ENCODE measurements at regions not wholly inside any gene's neighbourhood (a gene's known extent, or its start where the extent isn't known, plus 50 kb on each side); places are given as distances from the start of the nearest gene placed in this dataset.

DNA sequence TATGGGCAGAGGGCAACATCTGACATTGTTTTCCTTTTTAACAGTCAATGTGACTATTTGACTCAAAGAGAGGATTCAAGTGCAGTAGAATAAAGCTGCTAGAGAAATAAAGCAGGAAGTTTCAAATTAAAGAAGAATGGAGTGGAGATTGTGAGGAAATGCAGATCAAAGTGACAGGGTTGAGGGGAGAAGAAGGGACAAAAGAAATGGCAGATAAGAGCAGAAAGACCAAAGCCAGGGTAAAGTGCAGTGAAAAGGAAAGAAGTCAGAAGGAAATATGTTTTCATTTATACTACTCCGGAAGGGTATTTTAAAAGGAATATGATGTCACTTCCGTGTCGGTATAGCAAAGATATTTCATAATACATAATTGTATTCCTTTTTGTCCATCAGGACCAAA lies 297.5 kb upstream of the CRIM1 start:
- TF ChIP-seq, protein P1, sequence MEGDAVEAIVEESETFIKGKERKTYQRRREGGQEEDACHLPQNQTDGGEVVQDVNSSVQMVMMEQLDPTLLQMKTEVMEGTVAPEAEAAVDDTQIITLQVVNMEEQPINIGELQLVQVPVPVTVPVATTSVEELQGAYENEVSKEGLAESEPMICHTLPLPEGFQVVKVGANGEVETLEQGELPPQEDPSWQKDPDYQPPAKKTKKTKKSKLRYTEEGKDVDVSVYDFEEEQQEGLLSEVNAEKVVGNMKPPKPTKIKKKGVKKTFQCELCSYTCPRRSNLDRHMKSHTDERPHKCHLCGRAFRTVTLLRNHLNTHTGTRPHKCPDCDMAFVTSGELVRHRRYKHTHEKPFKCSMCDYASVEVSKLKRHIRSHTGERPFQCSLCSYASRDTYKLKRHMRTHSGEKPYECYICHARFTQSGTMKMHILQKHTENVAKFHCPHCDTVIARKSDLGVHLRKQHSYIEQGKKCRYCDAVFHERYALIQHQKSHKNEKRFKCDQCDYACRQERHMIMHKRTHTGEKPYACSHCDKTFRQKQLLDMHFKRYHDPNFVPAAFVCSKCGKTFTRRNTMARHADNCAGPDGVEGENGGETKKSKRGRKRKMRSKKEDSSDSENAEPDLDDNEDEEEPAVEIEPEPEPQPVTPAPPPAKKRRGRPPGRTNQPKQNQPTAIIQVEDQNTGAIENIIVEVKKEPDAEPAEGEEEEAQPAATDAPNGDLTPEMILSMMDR (IDR thresholded peaks at IDR 0.05), result no peak
- no peak for TF ChIP-seq EP300 (IDR thresholded peaks at IDR 0.05)
- no peak for TF ChIP-seq POLR2A (IDR thresholded peaks at IDR 0.05)

All from tibial nerve (tissue), 4 donors.